AG09319 (cell line): ENCODE measurements at regions not wholly inside any gene's neighbourhood (a gene's known extent, or its start where the extent isn't known, plus 50 kb on each side); places are given as distances from the start of the nearest gene placed in this dataset.
"Not testable (repeated sequence)": the region's sequence is repeated elsewhere in the genome, so short reads cannot be mapped to it uniquely, and the experiment has no call there.

Experiments
- DNase-seq: peaks from one replicate; pipeline ENCODE4 v3.0.0-alpha.2; 2010; ENCODE audit warnings: low read depth; ENCODE audit errors: extremely low read depth
- CTCF ChIP-seq: IDR thresholded peaks from 2 replicates; pipeline ENCODE4 v1.5.1; 2011; ENCODE audit warnings: low read depth, mild to moderate bottlenecking, inconsistent platforms, low read length, moderate library complexity

GRCh38 chr11:37858398-37858797 is 1260.4 kb upstream of the RAG2 start:
- no peak for TF ChIP-seq CTCF
- DNase-seq, result no peak

- no peak for DNase-seq
- TF ChIP-seq CTCF, result no peak
Measured at GRCh38 chr11:37857726-37858125, 1259.7 kb upstream of the RAG2 start.

- DNase-seq, result no peak
- no peak for TF ChIP-seq CTCF
Measured at GRCh38 chr11:37849706-37850105, 1251.7 kb upstream of the RAG2 start.

- no peak for DNase-seq
- no peak for TF ChIP-seq CTCF
Measured at GRCh38 chr11:37843603-37844002, 1245.6 kb upstream of the RAG2 start.

- DNase-seq, result no peak
- no peak for TF ChIP-seq CTCF
Measured at GRCh38 chr11:37841016-37841415, 1243.0 kb upstream of the RAG2 start.

- not testable (repeated sequence) for DNase-seq
Measured at GRCh38 chr11:37840345-37840744, 1242.3 kb upstream of the RAG2 start.

GRCh38 chr11:37830529-37830928 is 1232.5 kb upstream of the RAG2 start:
- no peak for TF ChIP-seq CTCF
- no peak for DNase-seq

GRCh38 chr11:37817727-37818270 is 1219.8 kb upstream of the RAG2 start:
- no peak for DNase-seq
- TF ChIP-seq CTCF, result no peak
